Tibial nerve (tissue), 4 donors: ENCODE measurements at regions not wholly inside any gene's neighbourhood (a gene's known extent, or its start where the extent isn't known, plus 50 kb on each side); places are given as distances from the start of the nearest gene placed in this dataset.

Source experiments
- DNase-seq, 2 donors: peaks; one replicate each; pipeline ENCODE4 v3.0.0-alpha.2; 2019; ENCODE audit warnings: low spot score in 2 of 2
- H3K27ac ChIP-seq, 4 donors: fragments of 200-600 bp; sonication (generic) in 3 of 4; one replicate each; pipeline ENCODE4 v1.5.1; 2017 to 2019; ENCODE audit warnings: mild to moderate bottlenecking in 1 of 4
- H3K27me3 ChIP-seq, 2 donors: fragments of 200-600 bp; sonication (generic) in 1 of 2; one replicate each; pipeline versions ENCODE4 v1.5.1 to v1.6.0; 2017 to 2019
- H3K36me3 ChIP-seq, 3 donors: fragments of 200-600 bp; sonication (generic); one replicate each; pipeline ENCODE4 v1.5.1; 2018 to 2019
- H3K4me1 ChIP-seq, 4 donors: fragments of 200-600 bp; sonication (generic) in 3 of 4; one replicate each; pipeline ENCODE4 v1.5.1; 2017 to 2019
- H3K4me3 ChIP-seq, 4 donors: fragments of 200-600 bp; sonication (generic) in 3 of 4; one replicate each; pipeline ENCODE4 v1.5.1; 2017 to 2019; ENCODE audit warnings: mild to moderate bottlenecking in 1 of 4, moderate library complexity in 1 of 4
- H3K9me3 ChIP-seq, 4 donors: fragments of 200-600 bp; sonication (generic) in 3 of 4; one replicate each; pipeline ENCODE4 v1.5.1; 2017 to 2019
- EP300 ChIP-seq, 2 donors: sonication (generic); formaldehyde crosslinking; IDR thresholded peaks; one replicate each; pipeline ENCODE4 v1.6.1; 2017; ENCODE audit warnings: antibody characterized with exemption in 2 of 2, mild to moderate bottlenecking in 1 of 2
- POLR2A ChIP-seq, 2 donors: fragments of 450-650 bp; IDR thresholded peaks; one replicate each; pipeline ENCODE4 v1.6.1; 2017; ENCODE audit warnings: antibody characterized with exemption in 2 of 2, mild to moderate bottlenecking in 2 of 2, moderate library complexity in 2 of 2
- WGBS, 2 donors: methylation state at CpG; one replicate each; pipeline ENCODE4 v1.1.5; 2018; 5-methylcytosine and 5-hydroxymethylcytosine counted together
- TF ChIP-seq, protein P1 (sequence below), 5 experiments: fragments of 200-600 bp in 3 of 5; fragments of 450-650 bp in 2 of 5; sonication (generic) in 3 of 5; IDR thresholded peaks; one replicate each; pipeline ENCODE4 v1.5.1; 2016 to 2019; ENCODE audit warnings: antibody characterized with exemption in 5 of 5, mild to moderate bottlenecking in 3 of 5, moderate library complexity in 2 of 5

DNA sequence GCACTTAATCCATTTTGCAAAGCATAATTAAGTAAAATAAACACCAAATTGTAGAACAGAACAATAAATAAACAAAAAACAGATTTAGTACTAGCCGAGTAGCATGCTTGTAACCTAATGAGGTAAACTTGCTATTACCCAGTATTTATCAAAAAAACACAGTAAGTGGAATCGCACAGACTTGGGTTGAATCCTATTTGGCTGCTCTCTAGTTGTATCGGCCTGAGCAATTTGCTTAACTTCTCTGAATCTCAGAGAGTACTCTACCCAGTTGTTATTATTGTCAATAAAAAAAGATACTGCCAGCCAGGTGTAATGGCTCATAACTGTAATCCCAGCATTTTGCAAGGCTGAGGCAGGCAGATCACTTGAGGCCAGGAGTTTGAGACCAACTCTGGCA lies 664.3 kb downstream of the ADGRL2 start:
- no peak for DNase-seq
- Histone ChIP-seq H3K36me3 (no peaks in the 10 kb centered on the region), H3K27ac (peak overlapping the region in 1 of 4 donors; percentile 26), H3K27me3 (no peaks in the 10 kb centered on the region), H3K4me1 (peaks cover 0 to 31% (median 12%) of the 10 kb centered on the region in 4 donors), H3K9me3 (no peaks in the 10 kb centered on the region), H3K4me3 (no peak overlapping the region)
- WGBS, 2 donors = 10 to 22% methylated on average over 3 of the region's 3 CpGs
- TF ChIP-seq POLR2A (IDR thresholded peaks at IDR 0.05) (no peak), EP300 (IDR thresholded peaks at IDR 0.05) (no peak)
- TF ChIP-seq, protein P1, sequence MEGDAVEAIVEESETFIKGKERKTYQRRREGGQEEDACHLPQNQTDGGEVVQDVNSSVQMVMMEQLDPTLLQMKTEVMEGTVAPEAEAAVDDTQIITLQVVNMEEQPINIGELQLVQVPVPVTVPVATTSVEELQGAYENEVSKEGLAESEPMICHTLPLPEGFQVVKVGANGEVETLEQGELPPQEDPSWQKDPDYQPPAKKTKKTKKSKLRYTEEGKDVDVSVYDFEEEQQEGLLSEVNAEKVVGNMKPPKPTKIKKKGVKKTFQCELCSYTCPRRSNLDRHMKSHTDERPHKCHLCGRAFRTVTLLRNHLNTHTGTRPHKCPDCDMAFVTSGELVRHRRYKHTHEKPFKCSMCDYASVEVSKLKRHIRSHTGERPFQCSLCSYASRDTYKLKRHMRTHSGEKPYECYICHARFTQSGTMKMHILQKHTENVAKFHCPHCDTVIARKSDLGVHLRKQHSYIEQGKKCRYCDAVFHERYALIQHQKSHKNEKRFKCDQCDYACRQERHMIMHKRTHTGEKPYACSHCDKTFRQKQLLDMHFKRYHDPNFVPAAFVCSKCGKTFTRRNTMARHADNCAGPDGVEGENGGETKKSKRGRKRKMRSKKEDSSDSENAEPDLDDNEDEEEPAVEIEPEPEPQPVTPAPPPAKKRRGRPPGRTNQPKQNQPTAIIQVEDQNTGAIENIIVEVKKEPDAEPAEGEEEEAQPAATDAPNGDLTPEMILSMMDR (IDR thresholded peaks at IDR 0.05) = no peak

DNA sequence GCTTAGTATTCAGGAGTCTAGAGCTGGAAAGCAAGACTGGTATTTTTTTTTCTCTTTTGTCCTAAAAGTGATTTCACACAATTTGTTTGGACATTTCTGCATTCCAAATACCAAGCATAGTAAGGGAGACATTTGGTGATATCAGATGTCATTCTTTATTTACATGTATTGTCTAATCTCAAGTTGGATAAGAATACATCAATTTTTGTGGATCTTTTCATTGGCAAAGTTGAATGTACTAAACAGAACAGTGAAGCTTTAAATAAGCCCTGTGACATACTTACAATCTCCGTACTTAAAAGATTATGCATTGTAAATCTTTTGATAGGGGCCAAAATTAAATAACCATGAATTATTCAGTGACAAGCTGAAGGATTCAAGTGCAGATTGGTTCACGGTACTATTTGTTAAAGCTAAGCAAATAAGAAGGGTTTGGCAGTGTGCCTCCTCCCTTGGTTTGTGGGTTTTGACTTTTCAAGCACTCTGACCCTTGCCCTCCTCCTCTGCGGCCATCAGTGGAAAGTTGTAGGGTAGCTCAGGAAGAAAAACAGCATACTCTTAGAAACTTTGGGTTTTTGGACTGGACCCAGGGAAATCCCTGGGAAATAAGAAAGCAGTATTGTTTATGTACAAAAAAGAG lies 663.7 kb downstream of the ADGRL2 start:
- Histone ChIP-seq H3K4me3 (no peak overlapping the region), H3K27ac (peak overlapping the region in 1 of 4 donors; percentile 26), H3K9me3 (no peaks in the 10 kb centered on the region), H3K36me3 (no peaks in the 10 kb centered on the region), H3K4me1 (peaks cover 0 to 31% (median 12%) of the 10 kb centered on the region in 4 donors), H3K27me3 (no peaks in the 10 kb centered on the region)
- TF ChIP-seq EP300 (IDR thresholded peaks at IDR 0.05) (no peak), POLR2A (IDR thresholded peaks at IDR 0.05) (no peak)
- TF ChIP-seq, protein P1 (IDR thresholded peaks at IDR 0.05) = no peak
- peak; percentile 14 to 55 for DNase-seq
- 6 to 12% methylated on average over 3 of the region's 3 CpGs for WGBS, 2 donors

DNA sequence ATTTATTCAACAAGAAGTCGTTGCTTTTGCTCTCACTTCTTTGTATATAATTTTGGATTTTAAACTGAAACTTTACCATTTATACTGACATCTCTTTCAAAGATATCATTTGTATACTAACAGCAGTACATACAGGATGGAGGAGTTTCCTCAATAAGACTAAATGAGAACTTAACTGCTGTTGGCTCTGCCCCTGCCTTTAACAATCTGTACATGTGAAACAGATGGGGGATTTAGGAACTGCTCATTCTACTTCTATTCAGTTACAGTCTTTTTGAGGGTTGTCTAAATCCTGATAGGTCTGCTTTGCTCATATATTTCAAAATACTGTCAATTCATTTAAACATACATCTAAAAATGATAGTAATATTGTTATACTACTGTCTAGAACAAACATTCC lies 663.2 kb downstream of the ADGRL2 start:
- TF ChIP-seq POLR2A (IDR thresholded peaks at IDR 0.05) = no peak
- TF ChIP-seq, protein P1 (IDR thresholded peaks at IDR 0.05) = no peak
- TF ChIP-seq EP300 (IDR thresholded peaks at IDR 0.05) = no peak
- Histone ChIP-seq H3K9me3 (no peaks in the 10 kb centered on the region), H3K36me3 (no peaks in the 10 kb centered on the region), H3K4me3 (no peak overlapping the region), H3K27ac (peak overlapping the region in 1 of 4 donors; percentile 26), H3K27me3 (no peaks in the 10 kb centered on the region), H3K4me1 (peaks cover 0 to 31% (median 12%) of the 10 kb centered on the region in 4 donors)
- DNase-seq = no peak
- 39 to 57% methylated on average over 1 of the region's 1 CpG for WGBS, 2 donors

DNA sequence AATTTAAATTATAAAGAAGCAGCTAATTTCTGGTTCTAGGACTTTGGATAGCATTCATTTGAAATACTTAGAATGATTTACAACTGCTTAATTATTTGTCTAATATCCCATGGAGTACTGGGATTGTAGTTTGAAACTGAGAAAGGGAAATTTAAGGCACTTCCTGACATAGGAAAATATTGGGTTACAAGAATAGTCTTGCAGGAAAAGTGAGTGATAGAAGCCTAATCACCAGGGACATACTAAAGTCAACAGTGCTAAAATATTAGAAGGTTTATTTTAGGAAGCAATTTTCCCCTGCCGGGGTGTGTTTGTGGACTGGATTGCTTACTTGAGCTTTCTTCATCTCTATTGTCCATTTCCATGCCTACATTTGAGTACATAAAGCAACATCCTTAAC lies 661.6 kb downstream of the ADGRL2 start:
- DNase-seq = no peak
- Histone ChIP-seq H3K36me3 (no peaks in the 10 kb centered on the region), H3K9me3 (no peaks in the 10 kb centered on the region), H3K4me1 (peaks cover 0 to 31% (median 12%) of the 10 kb centered on the region in 4 donors), H3K27ac (no peak overlapping the region), H3K27me3 (no peaks in the 10 kb centered on the region), H3K4me3 (no peak overlapping the region)
- WGBS, 2 donors = 43 to 48% methylated on average over 1 of the region's 1 CpG
- TF ChIP-seq EP300 (IDR thresholded peaks at IDR 0.05) (no peak), POLR2A (IDR thresholded peaks at IDR 0.05) (no peak)
- TF ChIP-seq, protein P1 (IDR thresholded peaks at IDR 0.05) = no peak

DNA sequence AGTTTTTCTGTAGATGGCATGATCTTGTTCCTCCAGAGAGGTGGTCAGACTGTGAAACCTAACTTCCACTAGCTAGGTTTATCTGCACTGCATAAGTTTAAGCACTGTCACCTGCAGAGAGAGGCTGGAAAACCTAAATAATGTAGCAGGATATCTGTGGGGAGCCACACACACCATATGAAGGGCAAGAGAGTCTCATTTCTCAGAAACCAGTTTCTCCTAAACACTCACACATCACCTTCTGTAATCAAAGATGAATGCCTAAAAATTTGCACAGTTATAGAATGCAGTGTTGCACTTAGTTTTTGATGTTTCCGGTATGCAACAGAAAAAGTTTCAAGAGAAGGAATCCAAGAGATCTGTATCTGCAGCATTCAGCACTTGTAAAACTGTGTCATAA lies 654.6 kb downstream of the ADGRL2 start:
- no peak overlapping the region for H3K27ac ChIP-seq
- H3K4me3 ChIP-seq = no peak overlapping the region
- no peaks in the 10 kb centered on the region for H3K27me3 ChIP-seq
- H3K36me3 ChIP-seq = no peaks in the 10 kb centered on the region
- no peaks in the 10 kb centered on the region for H3K4me1 ChIP-seq
- WGBS, 2 donors = 63 to 72% methylated on average over 1 of the region's 1 CpG
- TF ChIP-seq, protein P1 (IDR thresholded peaks at IDR 0.05) = no peak
- TF ChIP-seq POLR2A (IDR thresholded peaks at IDR 0.05) (no peak), EP300 (IDR thresholded peaks at IDR 0.05) (no peak)
- peaks cover 0 to 15% (median 0%) of the 10 kb centered on the region in 4 donors for H3K9me3 ChIP-seq
- no peak for DNase-seq
